Gastrocnemius medialis (tissue), 4 donors: ENCODE measurements at regions not wholly inside any gene's neighbourhood (a gene's known extent, or its start where the extent isn't known, plus 50 kb on each side); places are given as distances from the start of the nearest gene placed in this dataset.

ENCODE experiments used
- ATAC-seq, 2 donors: fragments of 150-250 bp; one replicate each; pipeline ENCODE4 v1.9.1; 2016
- DNase-seq, 2 donors: peaks; one replicate each; pipeline ENCODE4 v3.0.0-alpha.2; 2019
- H3K27ac ChIP-seq, 4 donors: fragments of 200-600 bp; sonication (generic); 1 replicate in 1 of 4; 2 replicates in 3 of 4; pipeline ENCODE4 v1.5.1; 2016 to 2018; ENCODE audit warnings: mild to moderate bottlenecking in 2 of 4, moderate library complexity in 1 of 4
- H3K27me3 ChIP-seq, 3 donors: fragments of 200-600 bp; sonication (generic) in 2 of 3; 1 replicate in 1 of 3; 2 replicates in 2 of 3; pipeline versions ENCODE4 v1.5.1 to v1.6.0; 2016 to 2019; ENCODE audit warnings: mild to moderate bottlenecking in 1 of 3, moderate library complexity in 1 of 3
- H3K36me3 ChIP-seq, 2 donors: fragments of 200-600 bp; sonication (generic) in 1 of 2; one replicate each; pipeline ENCODE4 v1.5.1; 2017 to 2018
- H3K4me1 ChIP-seq, 2 donors: fragments of 200-600 bp; sonication (generic) in 1 of 2; one replicate each; pipeline ENCODE4 v1.5.1; 2016 to 2017; ENCODE audit warnings: mild to moderate bottlenecking in 2 of 2
- H3K4me3 ChIP-seq, 4 donors: fragments of 200-600 bp; sonication (generic) in 3 of 4; 1 replicate in 1 of 4; 2 replicates in 3 of 4; pipeline ENCODE4 v1.5.1; 2016 to 2019; ENCODE audit warnings: mild to moderate bottlenecking in 2 of 4
- H3K9me3 ChIP-seq, 3 donors: fragments of 200-600 bp; sonication (generic) in 2 of 3; 1 replicate in 1 of 3; 2 replicates in 2 of 3; pipeline ENCODE4 v1.5.1; 2016 to 2019
- CTCF ChIP-seq, 5 experiments: fragments of 450-650 bp in 3 of 5; fragments of 200-600 bp in 2 of 5; sonication (generic) in 2 of 5; IDR thresholded peaks in 4 of 5; conservative IDR thresholded peaks in 1 of 5; 1 replicate in 4 of 5; 2 replicates in 1 of 5; pipeline ENCODE4 v1.5.1; 2016 to 2019; ENCODE audit warnings: antibody characterized with exemption in 5 of 5, mild to moderate bottlenecking in 3 of 5, moderate library complexity in 3 of 5
- POLR2A ChIP-seq, 2 donors: fragments of 450-650 bp; IDR thresholded peaks; one replicate each; pipeline ENCODE4 v1.6.1; 2017; ENCODE audit warnings: antibody characterized with exemption in 2 of 2, mild to moderate bottlenecking in 2 of 2, moderate library complexity in 2 of 2
- in situ Hi-C, 4 donors: fragments of 200-750 bp; cut with MboI; loops; one replicate each; pipeline versions ENCODE4 v1.15.0 to v1.8.0; 2017; ENCODE audit warnings: low sequenced_read_pairs in 4 of 4
- intact Hi-C: fragments of 100-400 bp; cut with DNase I; formaldehyde crosslinking; loops from one replicate; pipeline ENCODE4 v1.15.1; 2023; ENCODE audit warnings: low total_unique reads

- H3K4me1 ChIP-seq, result no peaks in the 10 kb centered on the region
- H3K9me3 ChIP-seq, result no peaks in the 10 kb centered on the region
- in situ Hi-C loops, result no loop called here
- intact Hi-C loops, result no loop called here
- H3K4me3 ChIP-seq, result no peak overlapping the region
- no peak overlapping the region for H3K27ac ChIP-seq
- DNase-seq (no peak), ATAC-seq (no peak)
- H3K36me3 ChIP-seq, result no peaks in the 10 kb centered on the region
- no peaks in the 10 kb centered on the region for H3K27me3 ChIP-seq
- no peak for TF ChIP-seq CTCF (IDR thresholded peaks at IDR 0.05 in 4 of 5, conservative IDR thresholded peaks at IDR 0.05 in 1 of 5)
- no peak for TF ChIP-seq POLR2A (IDR thresholded peaks at IDR 0.05)
Measured at GRCh38 chr12:77751939-77752338, 78.8 kb upstream of the NAV3 start.

- no peaks in the 10 kb centered on the region for H3K4me1 ChIP-seq
- H3K9me3 ChIP-seq, result no peaks in the 10 kb centered on the region
- TF ChIP-seq CTCF (IDR thresholded peaks at IDR 0.05 in 4 of 5, conservative IDR thresholded peaks at IDR 0.05 in 1 of 5) (no peak), POLR2A (IDR thresholded peaks at IDR 0.05) (no peak)
- intact Hi-C loops (no loop called here), in situ Hi-C loops (no loop called here)
- H3K36me3 ChIP-seq, result no peaks in the 10 kb centered on the region
- ATAC-seq, result no peak
- DNase-seq, result no peak
- H3K27ac ChIP-seq, result no peak overlapping the region
- H3K4me3 ChIP-seq, result no peak overlapping the region
- H3K27me3 ChIP-seq, result no peaks in the 10 kb centered on the region
Measured at GRCh38 chr12:77746096-77746495, 84.6 kb upstream of the NAV3 start.

GRCh38 chr12:77745624-77746023 lies 85.1 kb upstream of the NAV3 start:
- Histone ChIP-seq H3K27me3 (no peaks in the 10 kb centered on the region), H3K9me3 (no peaks in the 10 kb centered on the region), H3K27ac (no peak overlapping the region), H3K4me3 (no peak overlapping the region), H3K36me3 (no peaks in the 10 kb centered on the region), H3K4me1 (no peaks in the 10 kb centered on the region)
- TF ChIP-seq CTCF (IDR thresholded peaks at IDR 0.05 in 4 of 5, conservative IDR thresholded peaks at IDR 0.05 in 1 of 5) (no peak), POLR2A (IDR thresholded peaks at IDR 0.05) (no peak)
- DNase-seq (no peak), ATAC-seq (no peak)
- intact Hi-C loops, result no loop called here
- in situ Hi-C loops, result no loop called here

GRCh38 chr12:77742631-77743030 lies 88.1 kb upstream of the NAV3 start:
- in situ Hi-C loops, result no loop called here
- no peak overlapping the region for H3K4me3 ChIP-seq
- TF ChIP-seq POLR2A (IDR thresholded peaks at IDR 0.05), result no peak
- H3K27ac ChIP-seq, result no peak overlapping the region
- ATAC-seq (no peak), DNase-seq (no peak)
- H3K36me3 ChIP-seq, result no peaks in the 10 kb centered on the region
- no peaks in the 10 kb centered on the region for H3K4me1 ChIP-seq
- no peaks in the 10 kb centered on the region for H3K9me3 ChIP-seq
- no peaks in the 10 kb centered on the region for H3K27me3 ChIP-seq
- intact Hi-C loops, result no loop called here

GRCh38 chr12:77741974-77742517 lies 88.6 kb upstream of the NAV3 start:
- no peak overlapping the region for H3K27ac ChIP-seq
- H3K9me3 ChIP-seq, result no peaks in the 10 kb centered on the region
- no peak overlapping the region for H3K4me3 ChIP-seq
- no peaks in the 10 kb centered on the region for H3K4me1 ChIP-seq
- H3K27me3 ChIP-seq, result no peaks in the 10 kb centered on the region
- no peak for DNase-seq
- in situ Hi-C loops, result no loop called here
- intact Hi-C loops, result no loop called here
- no peak for ATAC-seq
- no peaks in the 10 kb centered on the region for H3K36me3 ChIP-seq
- no peak for TF ChIP-seq CTCF (IDR thresholded peaks at IDR 0.05 in 4 of 5, conservative IDR thresholded peaks at IDR 0.05 in 1 of 5)
- no peak for TF ChIP-seq POLR2A (IDR thresholded peaks at IDR 0.05)
